ENCODE measurements at regions not wholly inside any gene's neighbourhood (a gene's known extent, or its start where the extent isn't known, plus 50 kb on each side); places are given as distances from the start of the nearest gene placed in this dataset.

- TF ChIP-seq CTCF (IDR thresholded peaks at IDR 0.05) (no peak), POLR2A (IDR thresholded peaks at IDR 0.05) (no peak)
Observed at GRCh38 chr3:66789580-66790237, 208.4 kb upstream of the KBTBD8 start.

Data from adrenal gland (tissue), 5 donors.